Mesodermal cell (in vitro differentiated cells): ENCODE measurements at regions not wholly inside any gene's neighbourhood (a gene's known extent, or its start where the extent isn't known, plus 50 kb on each side); places are given as distances from the start of the nearest gene placed in this dataset.

ENCODE experiments used
- H3K27ac ChIP-seq: 2 replicates; pipeline ENCODE4 v1.7.0; 2013; ENCODE audit warnings: mild to moderate bottlenecking, low read depth, low read length, moderate library complexity; ENCODE audit not compliant: severe bottlenecking
- H3K36me3 ChIP-seq: 2 replicates; pipeline ENCODE4 v1.7.1; 2013; ENCODE audit warnings: mild to moderate bottlenecking, low read length, moderate library complexity; ENCODE audit not compliant: control insufficient read depth, insufficient read depth
- H3K4me1 ChIP-seq: one replicate; pipeline ENCODE4 v1.7.1; 2013; ENCODE audit warnings: mild to moderate bottlenecking, low read length; ENCODE audit not compliant: insufficient read depth, control insufficient read depth, poor library complexity, severe bottlenecking
- H3K4me3 ChIP-seq: 2 replicates; pipeline ENCODE4 v1.7.0; 2013; ENCODE audit warnings: low read length, control low read depth, mild to moderate bottlenecking; ENCODE audit not compliant: insufficient read depth, poor library complexity, severe bottlenecking; ENCODE audit errors: extremely low read depth
- H3K9me3 ChIP-seq: 2 replicates; pipeline ENCODE4 v1.7.1; 2013; ENCODE audit warnings: mild to moderate bottlenecking, low read length, moderate library complexity; ENCODE audit not compliant: control insufficient read depth
- WGBS, 2 experiments: methylation state at CpG; one replicate each; pipeline ENCODE4 v1.1.5; 2013; ENCODE audit warnings: missing lambda C conversion rate in 2 of 2; ENCODE audit not compliant: insufficient coverage in 2 of 2; 5-methylcytosine and 5-hydroxymethylcytosine counted together

GRCh38 chr6:158920311-158920905 is 79.6 kb downstream of the RSPH3 start:
- Histone ChIP-seq H3K9me3 (no peaks in the 10 kb centered on the region), H3K27ac (no peak overlapping the region), H3K36me3 (no peaks in the 10 kb centered on the region), H3K4me1 (no peaks in the 10 kb centered on the region), H3K4me3 (no peak overlapping the region)
- WGBS, 2 experiments: 89 to 92% methylated on average over 10 to 12 of the region's 14 CpGs

GRCh38 chr6:158919865-158920264 is 80.1 kb downstream of the RSPH3 start:
- 75 to 83% methylated on average over 1 of the region's 3 CpGs for WGBS, 2 experiments
- Histone ChIP-seq H3K27ac (no peak overlapping the region), H3K9me3 (no peaks in the 10 kb centered on the region), H3K4me1 (no peaks in the 10 kb centered on the region), H3K36me3 (no peaks in the 10 kb centered on the region), H3K4me3 (no peak overlapping the region)

- no peak overlapping the region for H3K27ac ChIP-seq
- no peaks in the 10 kb centered on the region for H3K9me3 ChIP-seq
- H3K4me3 ChIP-seq: no peak overlapping the region
- no peaks in the 10 kb centered on the region for H3K36me3 ChIP-seq
- WGBS, 2 experiments: 92 to 95% methylated on average over 10 to 11 of the region's 11 CpGs
- H3K4me1 ChIP-seq: no peaks in the 10 kb centered on the region
Measured at GRCh38 chr6:158916617-158917016, 83.4 kb downstream of the RSPH3 start.

GRCh38 chr6:158914923-158915322 is 85.1 kb downstream of the RSPH3 start:
- H3K4me1 ChIP-seq: peaks cover 13% of the 10 kb centered on the region
- H3K4me3 ChIP-seq: no peak overlapping the region
- WGBS, 2 experiments: 81 to 100% methylated on average over 3 to 7 of the region's 8 CpGs
- no peaks in the 10 kb centered on the region for H3K9me3 ChIP-seq
- no peaks in the 10 kb centered on the region for H3K36me3 ChIP-seq
- H3K27ac ChIP-seq: no peak overlapping the region

- Histone ChIP-seq H3K9me3 (no peaks in the 10 kb centered on the region), H3K27ac (no peak overlapping the region), H3K4me1 (peaks cover 15% of the 10 kb centered on the region), H3K4me3 (no peak overlapping the region), H3K36me3 (no peaks in the 10 kb centered on the region)
- WGBS, 2 experiments: 92 to 97% methylated on average over 3 to 5 of the region's 9 CpGs
Measured at GRCh38 chr6:158913580-158913979, 86.4 kb downstream of the RSPH3 start.

GRCh38 chr6:158912655-158913054 is 87.3 kb downstream of the RSPH3 start:
- 89% methylated on average over 2 of the region's 2 CpGs; no CpG with 5 or more reads in 1 of the 2 experiments for WGBS, 2 experiments
- no peaks in the 10 kb centered on the region for H3K9me3 ChIP-seq
- no peak overlapping the region for H3K4me3 ChIP-seq
- H3K36me3 ChIP-seq: no peaks in the 10 kb centered on the region
- peaks cover 15% of the 10 kb centered on the region for H3K4me1 ChIP-seq
- no peak overlapping the region for H3K27ac ChIP-seq

- H3K27ac ChIP-seq: no peak overlapping the region
- no peaks in the 10 kb centered on the region for H3K36me3 ChIP-seq
- H3K4me3 ChIP-seq: no peak overlapping the region
- 89 to 96% methylated on average over 4 of the region's 5 CpGs for WGBS, 2 experiments
- H3K4me1 ChIP-seq: peaks cover 15% of the 10 kb centered on the region
- no peaks in the 10 kb centered on the region for H3K9me3 ChIP-seq
Measured at GRCh38 chr6:158911746-158912480, 88.1 kb downstream of the RSPH3 start.

- no peak overlapping the region for H3K4me3 ChIP-seq
- WGBS, 2 experiments: 19 to 22% methylated on average over 7 to 9 of the region's 12 CpGs
- H3K9me3 ChIP-seq: peaks cover 6% of the 10 kb centered on the region
- H3K4me1 ChIP-seq: peaks cover 15% of the 10 kb centered on the region
- no peak overlapping the region for H3K27ac ChIP-seq
- no peaks in the 10 kb centered on the region for H3K36me3 ChIP-seq
Measured at GRCh38 chr6:158910484-158911440, 89.2 kb downstream of the RSPH3 start.

- no peaks in the 10 kb centered on the region for H3K36me3 ChIP-seq
- no peak overlapping the region for H3K4me3 ChIP-seq
- WGBS, 2 experiments: 36 to 49% methylated on average over 4 to 5 of the region's 13 CpGs
- peaks cover 15% of the 10 kb centered on the region for H3K4me1 ChIP-seq
- H3K9me3 ChIP-seq: peaks cover 11% of the 10 kb centered on the region
- no peak overlapping the region for H3K27ac ChIP-seq
Measured at GRCh38 chr6:158909938-158910337, 90.1 kb downstream of the RSPH3 start.

GRCh38 chr6:158908606-158909005 is 89.4 kb upstream of the EZR start:
- peaks cover 15% of the 10 kb centered on the region for H3K4me1 ChIP-seq
- no peaks in the 10 kb centered on the region for H3K36me3 ChIP-seq
- H3K27ac ChIP-seq: no peak overlapping the region
- no peak overlapping the region for H3K4me3 ChIP-seq
- H3K9me3 ChIP-seq: peaks cover 13% of the 10 kb centered on the region
- no CpG with 5 or more reads among the region's 1 CpG for whole genome bisulfite sequencing, 2 experiments
